ENCODE measurements at regions not wholly inside any gene's neighbourhood (a gene's known extent, or its start where the extent isn't known, plus 50 kb on each side); places are given as distances from the start of the nearest gene placed in this dataset.
"Not testable (repeated sequence)": the region's sequence is repeated elsewhere in the genome, so short reads cannot be mapped to it uniquely, and the experiment has no call there.

- no peak for DNase-seq (ENCODE audit: low read depth in 2 of 2)
Observed at GRCh38 chr18:71105078-71105819, 816.4 kb downstream of the SOCS6 start.

- DNase-seq (ENCODE audit: low read depth in 2 of 2): no peak
Observed at GRCh38 chr18:71079606-71080005, 790.8 kb downstream of the SOCS6 start.

- DNase-seq (ENCODE audit: low read depth in 2 of 2): no peak
Observed at GRCh38 chr18:71077451-71077850, 788.6 kb downstream of the SOCS6 start.

GRCh38 chr18:71075147-71075546 is 786.3 kb downstream of the SOCS6 start:
- no peak for DNase-seq (ENCODE audit: low read depth in 2 of 2)

GRCh38 chr18:71068338-71068737 is 779.5 kb downstream of the SOCS6 start:
- DNase-seq (ENCODE audit: low read depth in 2 of 2): no peak

- DNase-seq (ENCODE audit: low read depth in 2 of 2): no peak
Observed at GRCh38 chr18:71049893-71050292, 761.0 kb downstream of the SOCS6 start.

- DNase-seq (ENCODE audit: low read depth in 2 of 2): no peak
Observed at GRCh38 chr18:71047882-71048281, 759.0 kb downstream of the SOCS6 start.

GRCh38 chr18:71045331-71046065 is 756.7 kb downstream of the SOCS6 start:
- no peak for DNase-seq (ENCODE audit: low read depth in 2 of 2)

GRCh38 chr18:71040161-71040560 is 751.3 kb downstream of the SOCS6 start:
- DNase-seq (ENCODE audit: low read depth in 2 of 2): no peak

- DNase-seq (ENCODE audit: low read depth in 2 of 2): no peak
Observed at GRCh38 chr18:71038196-71038595, 749.4 kb downstream of the SOCS6 start.

GRCh38 chr18:71036783-71037182 is 747.9 kb downstream of the SOCS6 start:
- DNase-seq (ENCODE audit: low read depth in 2 of 2): no peak

- DNase-seq (ENCODE audit: low read depth in 2 of 2): not testable (repeated sequence)
Observed at GRCh38 chr18:71031296-71032191, 742.7 kb downstream of the SOCS6 start.

GRCh38 chr18:71030085-71030484 is 741.2 kb downstream of the SOCS6 start:
- DNase-seq (ENCODE audit: low read depth in 2 of 2): not testable (repeated sequence)

- DNase-seq (ENCODE audit: low read depth in 2 of 2): no peak
Observed at GRCh38 chr18:71028285-71028762, 739.5 kb downstream of the SOCS6 start.

GRCh38 chr18:71027531-71027930 is 738.7 kb downstream of the SOCS6 start:
- no peak for DNase-seq (ENCODE audit: low read depth in 2 of 2)

GRCh38 chr18:71025505-71026225 is 736.8 kb downstream of the SOCS6 start:
- no peak for DNase-seq (ENCODE audit: low read depth in 2 of 2)

- DNase-seq (ENCODE audit: low read depth in 2 of 2): no peak
Observed at GRCh38 chr18:71022389-71022788, 733.5 kb downstream of the SOCS6 start.

GRCh38 chr18:71021030-71021362 is 732.2 kb downstream of the SOCS6 start:
- no peak for DNase-seq (ENCODE audit: low read depth in 2 of 2)

GRCh38 chr18:71020342-71021029 is 731.6 kb downstream of the SOCS6 start:
- no peak for DNase-seq (ENCODE audit: low read depth in 2 of 2)

- DNase-seq (ENCODE audit: low read depth in 2 of 2): no peak
Observed at GRCh38 chr18:71018816-71019215, 730.0 kb downstream of the SOCS6 start.

GRCh38 chr18:71012789-71013188 is 723.9 kb downstream of the SOCS6 start:
- no peak for DNase-seq (ENCODE audit: low read depth in 2 of 2)

All from stimulated activated CD4-positive, alpha-beta T cell treated with anti-CD3 and anti-CD28 coated beads, Interleukin-4, amount 100 ng/mL, for 48 hours (primary cell).